A549 (cell line): ENCODE measurements at regions not wholly inside any gene's neighbourhood (a gene's known extent, or its start where the extent isn't known, plus 50 kb on each side); places are given as distances from the start of the nearest gene placed in this dataset.

Experiments
- CHD2 ChIP-seq: fragments of 150-350 bp; IDR thresholded peaks from 2 replicates; pipeline ENCODE4 v1.6.1; 2014; ENCODE audit warnings: low read length; ENCODE audit not compliant: partially characterized antibody
- EHMT2 ChIP-seq: fragments of 200-600 bp; sonication (generic); IDR thresholded peaks from 2 replicates; pipeline ENCODE4 v1.6.1; 2016; ENCODE audit warnings: antibody characterized with exemption, low read depth, mild to moderate bottlenecking, moderate library complexity
- EP300 ChIP-seq, 2 experiments: fragments of >200 bp; sonication (Bioruptor Twin); formaldehyde crosslinking; IDR thresholded peaks; 2 replicates in 1 of 2; 3 replicates in 1 of 2; pipeline ENCODE4 v1.6.1; 2016 to 2017
- ESRRA ChIP-seq: fragments of 150-350 bp; IDR thresholded peaks from 2 replicates; pipeline ENCODE4 v1.6.1; 2014; ENCODE audit warnings: mild to moderate bottlenecking, low read length, borderline replicate concordance
- HDAC2 ChIP-seq: fragments of 200-600 bp; sonication (generic); IDR thresholded peaks from 2 replicates; pipeline ENCODE4 v1.6.1; 2016
- POLR2A ChIP-seq: IDR thresholded peaks from 2 replicates; pipeline ENCODE4 v1.6.1; 2012; ENCODE audit warnings: mild to moderate bottlenecking, low read length
- POLR2AphosphoS2 ChIP-seq: conservative IDR thresholded peaks from 2 replicates; pipeline ENCODE4 v1.6.1; 2012; ENCODE audit warnings: low read length, improper control_type of control experiment, inconsistent platforms
- RFX5 ChIP-seq: fragments of 450-650 bp; IDR thresholded peaks from 2 replicates; pipeline ENCODE4 v1.7.1; 2014; ENCODE audit warnings: antibody characterized with exemption, mild to moderate bottlenecking, moderate library complexity
- RNF2 ChIP-seq: fragments of 200-600 bp; sonication (generic); IDR thresholded peaks from 2 replicates; pipeline ENCODE4 v1.6.1; 2016; ENCODE audit warnings: low read depth, mild to moderate bottlenecking, antibody characterized with exemption, moderate library complexity, borderline replicate concordance
- TF ChIP-seq, protein P1 (sequence below): fragments of >200 bp; sonication (Bioruptor Twin); formaldehyde crosslinking; IDR thresholded peaks from 3 replicates; pipeline ENCODE4 v1.5.1; 2016
- TF ChIP-seq, protein P2 (sequence below): fragments of 250-450 bp; sonication (Bioruptor Pico); IDR thresholded peaks from 2 replicates; pipeline ENCODE4 v1.5.0; 2020; ENCODE audit warnings: low read depth, mild to moderate bottlenecking, moderate library complexity
- TF ChIP-seq, protein P3 (sequence below): fragments of 450-650 bp; IDR thresholded peaks from 2 replicates; pipeline ENCODE4 v1.6.1; 2014; ENCODE audit warnings: antibody characterized with exemption
- TF ChIP-seq, protein P4 (sequence below): fragments of 200-600 bp; sonication (generic); IDR thresholded peaks from 2 replicates; pipeline ENCODE4 v1.6.1; 2016; ENCODE audit warnings: antibody characterized with exemption, mild to moderate bottlenecking, moderate library complexity
- TF ChIP-seq, protein P5 (sequence below): fragments of >200 bp; sonication (Bioruptor Twin); formaldehyde crosslinking; IDR thresholded peaks from 3 replicates; pipeline ENCODE4 v1.6.1; 2016

DNA sequence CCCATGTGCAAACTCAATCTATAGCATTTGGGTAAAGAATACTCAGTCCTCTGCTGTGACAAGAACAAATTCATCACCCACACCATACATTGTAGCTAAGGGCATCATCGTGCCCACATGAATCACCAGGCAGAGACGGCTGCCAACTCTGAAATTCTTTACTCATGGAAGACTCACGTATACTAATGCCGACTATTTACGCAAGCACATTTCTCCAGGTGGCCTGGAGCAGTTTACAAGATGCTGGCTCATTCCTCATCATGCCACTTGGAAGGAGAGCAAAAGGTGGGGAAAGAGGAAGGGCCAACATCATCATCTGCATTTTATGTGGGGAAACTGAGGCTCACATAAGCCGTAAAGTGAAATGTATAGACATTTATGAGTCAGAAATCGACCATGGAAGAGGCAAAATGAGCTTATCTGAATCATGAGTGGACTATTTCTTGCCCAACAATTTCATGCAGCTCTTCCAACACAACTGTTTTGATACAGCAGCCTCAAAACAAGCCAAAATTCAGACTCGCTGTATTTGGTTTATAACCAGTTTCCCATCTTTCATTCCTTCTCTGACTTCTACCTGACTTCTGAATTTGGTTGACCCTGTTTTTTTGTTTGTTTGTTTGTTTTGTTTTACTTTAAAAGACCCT is 213.9 kb upstream of the SERP2 start:
- TF ChIP-seq, protein P1, sequence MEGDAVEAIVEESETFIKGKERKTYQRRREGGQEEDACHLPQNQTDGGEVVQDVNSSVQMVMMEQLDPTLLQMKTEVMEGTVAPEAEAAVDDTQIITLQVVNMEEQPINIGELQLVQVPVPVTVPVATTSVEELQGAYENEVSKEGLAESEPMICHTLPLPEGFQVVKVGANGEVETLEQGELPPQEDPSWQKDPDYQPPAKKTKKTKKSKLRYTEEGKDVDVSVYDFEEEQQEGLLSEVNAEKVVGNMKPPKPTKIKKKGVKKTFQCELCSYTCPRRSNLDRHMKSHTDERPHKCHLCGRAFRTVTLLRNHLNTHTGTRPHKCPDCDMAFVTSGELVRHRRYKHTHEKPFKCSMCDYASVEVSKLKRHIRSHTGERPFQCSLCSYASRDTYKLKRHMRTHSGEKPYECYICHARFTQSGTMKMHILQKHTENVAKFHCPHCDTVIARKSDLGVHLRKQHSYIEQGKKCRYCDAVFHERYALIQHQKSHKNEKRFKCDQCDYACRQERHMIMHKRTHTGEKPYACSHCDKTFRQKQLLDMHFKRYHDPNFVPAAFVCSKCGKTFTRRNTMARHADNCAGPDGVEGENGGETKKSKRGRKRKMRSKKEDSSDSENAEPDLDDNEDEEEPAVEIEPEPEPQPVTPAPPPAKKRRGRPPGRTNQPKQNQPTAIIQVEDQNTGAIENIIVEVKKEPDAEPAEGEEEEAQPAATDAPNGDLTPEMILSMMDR = no peak
- TF ChIP-seq RNF2 = no peak
- TF ChIP-seq, protein P2, sequence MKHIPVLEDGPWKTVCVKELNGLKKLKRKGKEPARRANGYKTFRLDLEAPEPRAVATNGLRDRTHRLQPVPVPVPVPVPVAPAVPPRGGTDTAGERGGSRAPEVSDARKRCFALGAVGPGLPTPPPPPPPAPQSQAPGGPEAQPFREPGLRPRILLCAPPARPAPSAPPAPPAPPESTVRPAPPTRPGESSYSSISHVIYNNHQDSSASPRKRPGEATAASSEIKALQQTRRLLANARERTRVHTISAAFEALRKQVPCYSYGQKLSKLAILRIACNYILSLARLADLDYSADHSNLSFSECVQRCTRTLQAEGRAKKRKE (CRISPR knock-in tag) = peak; percentile 86; the same call in 1 of the 2 replicates
- TF ChIP-seq, protein P3, sequence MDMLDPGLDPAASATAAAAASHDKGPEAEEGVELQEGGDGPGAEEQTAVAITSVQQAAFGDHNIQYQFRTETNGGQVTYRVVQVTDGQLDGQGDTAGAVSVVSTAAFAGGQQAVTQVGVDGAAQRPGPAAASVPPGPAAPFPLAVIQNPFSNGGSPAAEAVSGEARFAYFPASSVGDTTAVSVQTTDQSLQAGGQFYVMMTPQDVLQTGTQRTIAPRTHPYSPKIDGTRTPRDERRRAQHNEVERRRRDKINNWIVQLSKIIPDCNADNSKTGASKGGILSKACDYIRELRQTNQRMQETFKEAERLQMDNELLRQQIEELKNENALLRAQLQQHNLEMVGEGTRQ = no peak
- no peak for TF ChIP-seq HDAC2
- TF ChIP-seq POLR2A = no peak
- TF ChIP-seq EHMT2 = no peak
- TF ChIP-seq EP300 (IDR thresholded peaks at IDR 0.05) = peak; percentile 90 to 95; a peak in 3 of 5 replicates
- TF ChIP-seq, protein P4, sequence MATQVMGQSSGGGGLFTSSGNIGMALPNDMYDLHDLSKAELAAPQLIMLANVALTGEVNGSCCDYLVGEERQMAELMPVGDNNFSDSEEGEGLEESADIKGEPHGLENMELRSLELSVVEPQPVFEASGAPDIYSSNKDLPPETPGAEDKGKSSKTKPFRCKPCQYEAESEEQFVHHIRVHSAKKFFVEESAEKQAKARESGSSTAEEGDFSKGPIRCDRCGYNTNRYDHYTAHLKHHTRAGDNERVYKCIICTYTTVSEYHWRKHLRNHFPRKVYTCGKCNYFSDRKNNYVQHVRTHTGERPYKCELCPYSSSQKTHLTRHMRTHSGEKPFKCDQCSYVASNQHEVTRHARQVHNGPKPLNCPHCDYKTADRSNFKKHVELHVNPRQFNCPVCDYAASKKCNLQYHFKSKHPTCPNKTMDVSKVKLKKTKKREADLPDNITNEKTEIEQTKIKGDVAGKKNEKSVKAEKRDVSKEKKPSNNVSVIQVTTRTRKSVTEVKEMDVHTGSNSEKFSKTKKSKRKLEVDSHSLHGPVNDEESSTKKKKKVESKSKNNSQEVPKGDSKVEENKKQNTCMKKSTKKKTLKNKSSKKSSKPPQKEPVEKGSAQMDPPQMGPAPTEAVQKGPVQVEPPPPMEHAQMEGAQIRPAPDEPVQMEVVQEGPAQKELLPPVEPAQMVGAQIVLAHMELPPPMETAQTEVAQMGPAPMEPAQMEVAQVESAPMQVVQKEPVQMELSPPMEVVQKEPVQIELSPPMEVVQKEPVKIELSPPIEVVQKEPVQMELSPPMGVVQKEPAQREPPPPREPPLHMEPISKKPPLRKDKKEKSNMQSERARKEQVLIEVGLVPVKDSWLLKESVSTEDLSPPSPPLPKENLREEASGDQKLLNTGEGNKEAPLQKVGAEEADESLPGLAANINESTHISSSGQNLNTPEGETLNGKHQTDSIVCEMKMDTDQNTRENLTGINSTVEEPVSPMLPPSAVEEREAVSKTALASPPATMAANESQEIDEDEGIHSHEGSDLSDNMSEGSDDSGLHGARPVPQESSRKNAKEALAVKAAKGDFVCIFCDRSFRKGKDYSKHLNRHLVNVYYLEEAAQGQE = no peak
- no peak for TF ChIP-seq RFX5
- TF ChIP-seq ESRRA = no peak
- no peak for TF ChIP-seq POLR2AphosphoS2
- no peak for TF ChIP-seq CHD2
- TF ChIP-seq, protein P5, sequence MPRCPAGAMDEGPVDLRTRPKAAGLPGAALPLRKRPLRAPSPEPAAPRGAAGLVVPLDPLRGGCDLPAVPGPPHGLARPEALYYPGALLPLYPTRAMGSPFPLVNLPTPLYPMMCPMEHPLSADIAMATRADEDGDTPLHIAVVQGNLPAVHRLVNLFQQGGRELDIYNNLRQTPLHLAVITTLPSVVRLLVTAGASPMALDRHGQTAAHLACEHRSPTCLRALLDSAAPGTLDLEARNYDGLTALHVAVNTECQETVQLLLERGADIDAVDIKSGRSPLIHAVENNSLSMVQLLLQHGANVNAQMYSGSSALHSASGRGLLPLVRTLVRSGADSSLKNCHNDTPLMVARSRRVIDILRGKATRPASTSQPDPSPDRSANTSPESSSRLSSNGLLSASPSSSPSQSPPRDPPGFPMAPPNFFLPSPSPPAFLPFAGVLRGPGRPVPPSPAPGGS = peak; percentile 65; the same call in 1 of the 3 replicates
